ENCODE measurements at regions not wholly inside any gene's neighbourhood (a gene's known extent, or its start where the extent isn't known, plus 50 kb on each side); places are given as distances from the start of the nearest gene placed in this dataset.

GRCh38 chr1:188270497-188270896, 1441.7 kb downstream of the PLA2G4A start:
- 71% methylated on average over 1 of the region's 1 CpG for WGBS (ENCODE audit: insufficient coverage, low coverage, low lambda C conversion rate, missing lambda C conversion rate)
- H3K4me3 ChIP-seq: no peak overlapping the region
- no peaks in the 10 kb centered on the region for H3K9me3 ChIP-seq
- no peaks in the 10 kb centered on the region for H3K4me1 ChIP-seq
- no peaks in the 10 kb centered on the region for H3K27me3 ChIP-seq
- TF ChIP-seq CTCF (IDR thresholded peaks at IDR 0.05) (no peak), POLR2A (IDR thresholded peaks at IDR 0.05) (no peak)
- intact Hi-C loops (cut with DNase I): no loop called here
- ATAC-seq: no peak
- no peaks in the 10 kb centered on the region for H3K36me3 ChIP-seq
- DNase-seq: no peak
- H3K27ac ChIP-seq: no peak overlapping the region

- Histone ChIP-seq H3K27ac (no peak overlapping the region), H3K9me3 (no peaks in the 10 kb centered on the region), H3K36me3 (no peaks in the 10 kb centered on the region), H3K4me3 (no peak overlapping the region), H3K4me1 (no peaks in the 10 kb centered on the region), H3K27me3 (no peaks in the 10 kb centered on the region)
- 94% methylated on average over 1 of the region's 1 CpG for WGBS (ENCODE audit: insufficient coverage, low coverage, low lambda C conversion rate, missing lambda C conversion rate)
- no peak for ATAC-seq
- TF ChIP-seq CTCF (IDR thresholded peaks at IDR 0.05) (no peak), POLR2A (IDR thresholded peaks at IDR 0.05) (no peak)
- intact Hi-C loops (cut with DNase I): no loop called here
- no peak for DNase-seq
Observed at GRCh38 chr1:188277771-188278170, 1449.0 kb downstream of the PLA2G4A start.

- TF ChIP-seq POLR2A (IDR thresholded peaks at IDR 0.05): no peak
- TF ChIP-seq CTCF (IDR thresholded peaks at IDR 0.05): no peak
- Histone ChIP-seq H3K4me1 (no peaks in the 10 kb centered on the region), H3K4me3 (no peak overlapping the region), H3K36me3 (no peaks in the 10 kb centered on the region), H3K9me3 (no peaks in the 10 kb centered on the region), H3K27ac (no peak overlapping the region), H3K27me3 (no peaks in the 10 kb centered on the region)
- 29% methylated on average over 3 of the region's 3 CpGs for WGBS (ENCODE audit: insufficient coverage, low coverage, low lambda C conversion rate, missing lambda C conversion rate)
- intact Hi-C loops (cut with DNase I): no loop called here
- ATAC-seq (no peak), DNase-seq (no peak)
Observed at GRCh38 chr1:188281921-188282320, 1453.2 kb downstream of the PLA2G4A start.

- no peak for TF ChIP-seq POLR2A (IDR thresholded peaks at IDR 0.05)
- TF ChIP-seq CTCF (IDR thresholded peaks at IDR 0.05): no peak
- Histone ChIP-seq H3K27me3 (no peaks in the 10 kb centered on the region), H3K36me3 (no peaks in the 10 kb centered on the region), H3K4me1 (no peaks in the 10 kb centered on the region), H3K27ac (no peak overlapping the region), H3K9me3 (no peaks in the 10 kb centered on the region), H3K4me3 (no peak overlapping the region)
- WGBS (ENCODE audit: insufficient coverage, low coverage, low lambda C conversion rate, missing lambda C conversion rate): 45% methylated on average over 1 of the region's 1 CpG
- intact Hi-C loops (cut with DNase I): no loop called here
- DNase-seq (no peak), ATAC-seq (no peak)
Observed at GRCh38 chr1:188295157-188295556, 1466.4 kb downstream of the PLA2G4A start.

- TF ChIP-seq CTCF (IDR thresholded peaks at IDR 0.05): no peak
- no peak for TF ChIP-seq POLR2A (IDR thresholded peaks at IDR 0.05)
- intact Hi-C loops (cut with DNase I): no loop called here
Observed at GRCh38 chr1:188302746-188303145, 1474.0 kb downstream of the PLA2G4A start.

More at GRCh38 chr1:188302746-188303145, 1474.0 kb downstream of the PLA2G4A start:
- Histone ChIP-seq H3K36me3 (no peaks in the 10 kb centered on the region), H3K4me3 (no peak overlapping the region), H3K27ac (no peak overlapping the region), H3K4me1 (no peaks in the 10 kb centered on the region), H3K9me3 (no peaks in the 10 kb centered on the region), H3K27me3 (no peaks in the 10 kb centered on the region)
- ATAC-seq: no peak
- no peak for DNase-seq
- 51% methylated on average over 5 of the region's 5 CpGs for WGBS (ENCODE audit: insufficient coverage, low coverage, low lambda C conversion rate, missing lambda C conversion rate)

Data from right lobe of liver (tissue), 6 donors.